Upper lobe of right lung (tissue), 1 donor: ENCODE measurements at regions not wholly inside any gene's neighbourhood (a gene's known extent, or its start where the extent isn't known, plus 50 kb on each side); places are given as distances from the start of the nearest gene placed in this dataset.

Experiments
- ATAC-seq: fragments of 200-7000 bp; cut with Tn5 transposase; one replicate; pipeline ENCODE4 v1.9.1; 2020; ENCODE audit warnings: mild to moderate bottlenecking, moderate library complexity
- DNase-seq: peaks from one replicate; pipeline ENCODE4 v3.0.0-alpha.2; 2020
- H3K27ac ChIP-seq: fragments of 200-600 bp; one replicate; pipeline ENCODE4 v1.8.0; 2022
- H3K27me3 ChIP-seq: fragments of 200-600 bp; one replicate; pipeline ENCODE4 v1.8.0; 2022; ENCODE audit warnings: mild to moderate bottlenecking
- H3K36me3 ChIP-seq: fragments of 200-600 bp; one replicate; pipeline ENCODE4 v1.8.0; 2022
- H3K4me1 ChIP-seq: fragments of 200-600 bp; one replicate; pipeline ENCODE4 v1.8.0; 2022
- H3K4me3 ChIP-seq: fragments of 200-600 bp; one replicate; pipeline ENCODE4 v1.8.0; 2022; ENCODE audit warnings: mild to moderate bottlenecking
- H3K9me3 ChIP-seq: fragments of 200-600 bp; one replicate; pipeline ENCODE4 v1.8.0; 2022
- CTCF ChIP-seq: fragments of 200-600 bp; IDR thresholded peaks from one replicate; pipeline ENCODE4 v1.8.0; 2022; ENCODE audit warnings: antibody characterized with exemption
- intact Hi-C: fragments of 100-400 bp; cut with DNase I; formaldehyde crosslinking; loops from one replicate; pipeline ENCODE4 v1.11.0; 2022
- donor health status: DM: no; HTN: yes; CAD: no; lungs with severe emphysema.

- no peak for TF ChIP-seq CTCF
- Histone ChIP-seq H3K9me3 (no peaks in the 10 kb centered on the region), H3K27me3 (no peaks in the 10 kb centered on the region), H3K4me1 (no peaks in the 10 kb centered on the region), H3K27ac (no peak overlapping the region), H3K36me3 (no peaks in the 10 kb centered on the region), H3K4me3 (no peak overlapping the region)
- no peak for DNase-seq
- intact Hi-C loops: no loop called here
- no peak for ATAC-seq
Observed at GRCh38 chr7:20520530-20520929, 94.9 kb upstream of the ABCB5 start.

DNA sequence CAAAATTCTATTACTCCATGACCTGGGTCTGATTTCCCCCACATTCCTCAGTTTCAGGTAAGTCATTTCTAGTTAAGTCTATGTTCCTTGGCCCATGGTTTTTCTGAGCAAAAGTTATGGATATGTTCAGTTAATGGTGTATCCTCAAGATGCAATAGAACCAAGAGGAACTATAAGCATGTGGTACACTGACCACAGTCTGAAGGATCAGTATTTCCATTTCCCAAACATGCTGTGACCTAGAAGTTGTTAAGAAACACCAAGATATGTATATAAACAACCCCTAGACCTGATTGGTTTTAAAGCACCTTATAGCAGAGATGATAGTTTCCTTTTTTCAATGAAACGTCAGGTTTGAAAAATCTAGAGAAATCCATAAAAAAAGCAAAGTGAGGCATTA lies 94.2 kb upstream of the ABCB5 start:
- Histone ChIP-seq H3K27me3 (no peaks in the 10 kb centered on the region), H3K4me1 (no peaks in the 10 kb centered on the region), H3K4me3 (no peak overlapping the region), H3K9me3 (no peaks in the 10 kb centered on the region), H3K27ac (no peak overlapping the region), H3K36me3 (no peaks in the 10 kb centered on the region)
- DNase-seq (no peak), ATAC-seq (peak; percentile 60)
- intact Hi-C loops: no loop called here
- TF ChIP-seq CTCF: no peak

DNA sequence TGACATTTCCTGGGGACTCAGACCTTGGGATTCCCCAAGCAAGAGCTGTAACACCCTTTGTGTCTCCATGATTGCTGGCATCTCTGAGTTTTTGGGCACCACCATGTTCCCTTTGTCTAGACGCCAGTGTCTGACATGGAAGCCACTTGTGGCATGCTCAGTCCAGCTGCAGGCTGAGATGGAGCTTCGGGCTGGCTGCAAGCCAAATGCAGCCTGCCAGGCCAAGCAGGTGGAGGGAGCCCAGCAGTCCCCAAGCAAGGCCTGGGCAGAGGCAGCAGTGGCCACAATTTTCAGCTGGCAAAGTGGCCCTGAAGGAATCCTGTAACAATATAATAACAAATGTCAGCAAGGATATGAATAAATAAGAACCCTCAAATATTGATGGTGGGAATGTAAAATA lies 86.2 kb upstream of the ABCB5 start:
- Histone ChIP-seq H3K4me1 (no peaks in the 10 kb centered on the region), H3K27ac (no peak overlapping the region), H3K9me3 (no peaks in the 10 kb centered on the region), H3K27me3 (no peaks in the 10 kb centered on the region), H3K36me3 (no peaks in the 10 kb centered on the region), H3K4me3 (no peak overlapping the region)
- no peak for TF ChIP-seq CTCF
- DNase-seq: no peak
- ATAC-seq: no peak
- intact Hi-C loops: no loop called here

DNA sequence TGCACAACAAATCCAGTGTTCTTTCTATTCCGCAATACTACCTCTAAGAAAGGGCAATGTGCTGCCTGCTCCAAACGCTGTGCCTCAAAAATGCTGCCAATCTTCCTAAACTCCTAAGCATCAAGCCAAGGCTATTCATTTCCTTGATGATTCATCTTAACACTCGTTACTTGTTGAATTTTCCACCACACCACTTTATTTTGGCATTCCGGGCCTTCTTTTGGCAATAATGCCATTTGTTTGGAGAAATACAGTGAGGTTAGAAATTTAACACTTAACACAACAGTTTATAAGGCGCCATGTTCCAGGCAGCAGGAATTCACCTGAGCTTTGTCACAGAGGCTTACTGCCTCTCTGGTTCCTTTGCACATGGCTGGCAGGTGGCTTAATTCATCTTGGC lies 82.6 kb upstream of the ABCB5 start:
- Histone ChIP-seq H3K4me1 (no peaks in the 10 kb centered on the region), H3K27me3 (no peaks in the 10 kb centered on the region), H3K4me3 (no peak overlapping the region), H3K36me3 (no peaks in the 10 kb centered on the region), H3K9me3 (no peaks in the 10 kb centered on the region), H3K27ac (no peak overlapping the region)
- DNase-seq (no peak), ATAC-seq (no peak)
- no peak for TF ChIP-seq CTCF
- intact Hi-C loops: no loop called here

DNA sequence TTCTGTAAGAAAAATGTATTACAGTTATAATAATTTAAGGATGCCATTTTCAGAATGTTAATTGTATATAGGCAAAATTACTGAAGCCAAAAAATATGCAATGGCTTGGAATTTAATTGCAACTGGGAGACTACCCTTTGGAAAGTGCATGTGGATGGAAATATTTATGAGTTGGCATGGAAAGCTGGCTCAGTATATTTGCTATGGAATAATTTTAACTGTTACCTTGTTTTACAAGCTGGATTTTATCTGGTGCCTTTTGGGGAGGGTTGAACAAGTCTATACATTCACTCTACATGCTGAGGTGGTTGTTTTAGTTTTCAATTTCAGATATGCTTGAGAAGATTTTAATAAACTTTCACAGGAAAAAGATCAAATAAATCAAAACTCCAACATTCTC lies 80.9 kb upstream of the ABCB5 start:
- H3K4me1 ChIP-seq: no peaks in the 10 kb centered on the region
- no peak for ATAC-seq
- no peak for TF ChIP-seq CTCF
- H3K27ac ChIP-seq: no peak overlapping the region
- no peaks in the 10 kb centered on the region for H3K9me3 ChIP-seq
- intact Hi-C loops: no loop called here
- no peak overlapping the region for H3K4me3 ChIP-seq
- H3K27me3 ChIP-seq: no peaks in the 10 kb centered on the region
- H3K36me3 ChIP-seq: no peaks in the 10 kb centered on the region
- no peak for DNase-seq

DNA sequence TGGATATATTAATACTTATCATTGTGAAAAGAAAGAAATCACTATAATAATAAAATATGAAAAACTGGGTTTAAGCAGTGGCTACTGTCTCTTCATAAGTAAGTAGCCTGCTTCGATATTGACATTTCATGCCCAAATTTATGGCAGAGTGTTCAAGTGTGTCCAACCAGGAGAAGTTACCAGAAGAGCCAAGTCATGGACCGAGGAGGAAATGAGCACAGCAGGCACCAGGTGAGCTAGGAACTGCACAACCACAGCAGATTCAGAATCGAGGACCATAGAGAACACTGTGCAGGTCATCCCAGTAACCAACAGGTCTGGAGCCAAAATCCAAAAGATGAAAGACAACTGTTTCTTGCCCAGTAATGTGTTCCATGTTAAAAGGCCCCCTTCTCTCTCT lies 79.9 kb upstream of the ABCB5 start:
- intact Hi-C loops: no loop called here
- no peak overlapping the region for H3K4me3 ChIP-seq
- H3K9me3 ChIP-seq: no peaks in the 10 kb centered on the region
- TF ChIP-seq CTCF: no peak
- DNase-seq (no peak), ATAC-seq (no peak)
- no peaks in the 10 kb centered on the region for H3K4me1 ChIP-seq
- H3K27me3 ChIP-seq: no peaks in the 10 kb centered on the region
- no peaks in the 10 kb centered on the region for H3K36me3 ChIP-seq
- H3K27ac ChIP-seq: no peak overlapping the region
